GM18907 (cell line): ENCODE measurements at regions not wholly inside any gene's neighbourhood (a gene's known extent, or its start where the extent isn't known, plus 50 kb on each side); places are given as distances from the start of the nearest gene placed in this dataset.

Source experiments
- ATAC-seq: cut with Tn5 transposase; IDR thresholded peaks from one replicate; pipeline ENCODE4 v1.9.1; 2021; ENCODE audit warnings: mild to moderate bottlenecking, moderate library complexity; ENCODE audit not compliant: unreplicated experiment

DNA sequence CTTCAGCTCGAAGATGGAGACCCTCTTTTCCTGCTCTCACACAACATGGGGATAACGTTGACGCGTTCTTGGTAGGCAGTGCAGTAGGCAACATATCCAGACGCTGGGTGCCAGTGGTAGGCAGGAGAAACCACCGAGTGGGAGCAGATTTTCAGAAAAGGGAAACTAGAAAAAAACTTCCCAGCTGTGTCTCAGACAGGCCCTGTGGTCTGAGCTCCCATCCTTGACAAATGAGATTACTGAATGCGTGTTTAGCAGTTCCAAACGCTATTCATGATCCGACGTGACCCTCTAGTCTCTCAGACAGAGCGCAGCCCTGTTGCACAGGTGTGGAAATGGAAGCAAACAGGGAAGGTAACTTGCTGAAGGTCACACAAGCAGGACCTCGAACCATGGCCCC lies 83.9 kb upstream of the DUSP22 start:
- ATAC-seq: no peak

DNA sequence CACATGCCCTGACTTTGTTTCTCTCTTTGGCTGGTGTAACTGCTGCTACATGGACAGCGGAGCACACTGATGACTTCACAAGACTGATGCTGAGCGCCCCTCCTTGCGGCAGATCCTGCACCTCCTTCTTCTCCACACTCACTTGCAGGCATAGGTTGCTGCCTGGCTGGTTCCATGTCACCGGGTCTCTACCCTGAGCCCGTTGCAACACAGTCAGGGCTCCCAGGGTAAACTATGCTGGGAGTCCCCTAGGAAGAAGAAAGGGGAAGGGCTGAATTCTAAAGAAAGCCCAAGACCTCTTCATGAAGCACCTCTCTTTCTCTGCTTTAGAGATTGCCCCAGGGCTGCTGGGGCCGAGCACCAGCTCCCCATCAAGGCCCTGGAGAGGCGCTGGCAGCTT lies 83.3 kb upstream of the DUSP22 start:
- no peak for ATAC-seq

DNA sequence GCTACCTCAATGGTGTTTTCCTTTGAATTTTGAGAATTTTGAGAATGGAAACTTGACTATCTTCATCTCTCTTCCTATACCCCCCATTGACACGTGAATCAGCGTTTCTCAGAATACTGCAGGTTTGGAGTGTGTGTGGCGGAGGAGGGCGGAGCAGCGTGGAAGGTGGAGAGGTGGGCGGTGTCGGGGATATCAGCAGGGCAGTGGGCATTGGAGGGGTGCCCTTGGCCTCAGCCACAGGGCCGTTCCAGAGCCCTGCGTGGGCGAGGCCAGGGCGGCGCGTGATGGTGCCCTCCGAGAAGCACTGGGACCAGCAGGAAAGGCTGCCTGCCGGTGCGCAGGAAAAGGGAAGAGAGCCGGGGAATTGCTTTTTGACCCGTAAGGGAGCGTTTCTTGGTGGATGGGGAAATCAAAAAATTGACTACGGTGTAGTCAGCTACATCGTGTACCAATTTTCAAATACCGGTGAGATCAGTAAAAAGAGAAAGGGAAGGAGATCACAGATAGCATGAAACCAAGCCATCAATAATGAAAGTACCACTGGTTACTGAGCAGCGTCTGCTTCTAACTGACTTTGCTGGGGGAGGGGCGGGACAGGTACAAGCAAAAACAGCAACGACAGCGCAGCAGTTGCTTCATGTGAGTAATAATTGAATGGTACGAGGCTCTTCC lies 82.7 kb upstream of the DUSP22 start:
- peak; percentile 75 for ATAC-seq

DNA sequence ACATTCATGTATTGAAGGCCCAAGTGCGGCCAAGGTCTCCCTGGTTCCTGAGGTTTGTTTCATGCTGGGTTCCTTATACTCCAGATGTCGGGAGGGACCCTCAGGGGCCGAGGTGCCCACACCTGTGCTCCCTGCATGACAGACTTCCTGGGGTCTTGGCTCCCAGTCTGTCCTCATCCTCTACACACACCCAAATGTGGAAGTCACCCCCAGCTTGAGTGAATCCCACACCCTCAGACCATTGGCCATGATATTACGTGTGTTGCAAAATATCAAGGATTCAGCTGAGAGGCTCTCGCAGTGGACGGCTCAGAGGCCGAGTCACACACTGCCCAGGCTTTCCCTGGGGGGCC lies 82.2 kb upstream of the DUSP22 start:
- ATAC-seq: no peak

DNA sequence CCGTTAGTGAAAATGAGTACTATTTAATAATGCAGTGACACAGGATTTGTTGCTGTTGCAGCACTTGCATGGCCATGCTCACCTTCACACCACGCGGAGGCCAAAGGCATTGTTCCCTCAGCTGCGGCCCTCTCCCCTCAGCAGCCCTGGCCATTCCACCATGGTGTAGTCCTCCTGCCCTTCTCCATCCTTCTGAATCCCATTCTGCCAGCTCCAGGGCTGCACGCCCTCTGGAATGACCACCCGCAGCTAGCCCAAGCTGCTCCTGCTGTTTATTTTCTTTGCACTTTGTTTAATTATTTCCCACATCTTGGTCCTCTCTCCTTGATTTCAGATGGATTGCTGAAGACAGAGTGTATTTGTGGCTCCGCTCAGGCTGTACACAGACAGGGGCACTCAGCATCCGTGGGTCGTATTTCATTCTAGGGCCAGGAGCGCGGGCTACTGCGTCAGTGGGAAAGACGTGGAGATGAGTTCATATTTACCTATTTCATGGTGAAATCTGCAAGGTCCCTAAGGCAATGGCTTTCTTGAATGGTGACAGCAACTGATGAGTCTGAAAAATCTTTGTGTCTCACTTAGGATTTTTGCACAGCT lies 81.4 kb upstream of the DUSP22 start:
- ATAC-seq: no peak

DNA sequence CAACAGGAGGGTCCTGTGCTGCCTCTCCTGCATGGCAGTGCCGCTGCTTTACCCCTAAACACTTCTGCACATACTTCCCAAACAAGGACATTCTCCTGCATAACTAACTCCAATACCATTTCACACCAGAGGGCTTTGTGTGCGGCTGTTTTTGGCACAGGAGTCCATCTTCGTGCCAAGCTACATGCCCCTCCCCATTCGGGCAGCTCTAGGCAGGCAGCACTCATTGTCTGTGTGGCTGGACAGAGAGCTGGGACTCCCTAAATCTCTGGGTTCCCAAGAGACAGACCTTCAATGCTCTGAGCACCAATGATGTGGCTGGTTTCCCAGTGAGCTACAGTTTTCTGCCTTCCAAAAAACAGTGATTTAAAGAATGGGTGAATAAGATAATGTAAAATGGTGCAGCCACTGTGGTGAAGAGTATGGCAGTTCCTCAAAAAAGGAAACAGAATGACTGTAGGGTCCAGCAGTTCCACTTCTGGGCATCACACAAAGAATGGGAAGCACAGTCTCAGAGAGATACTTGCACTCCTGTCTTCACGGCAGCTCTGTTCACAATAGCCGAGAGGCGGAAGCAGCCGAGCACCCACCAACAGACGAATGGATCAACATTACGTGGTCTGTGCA lies 80.3 kb upstream of the DUSP22 start:
- no peak for ATAC-seq

DNA sequence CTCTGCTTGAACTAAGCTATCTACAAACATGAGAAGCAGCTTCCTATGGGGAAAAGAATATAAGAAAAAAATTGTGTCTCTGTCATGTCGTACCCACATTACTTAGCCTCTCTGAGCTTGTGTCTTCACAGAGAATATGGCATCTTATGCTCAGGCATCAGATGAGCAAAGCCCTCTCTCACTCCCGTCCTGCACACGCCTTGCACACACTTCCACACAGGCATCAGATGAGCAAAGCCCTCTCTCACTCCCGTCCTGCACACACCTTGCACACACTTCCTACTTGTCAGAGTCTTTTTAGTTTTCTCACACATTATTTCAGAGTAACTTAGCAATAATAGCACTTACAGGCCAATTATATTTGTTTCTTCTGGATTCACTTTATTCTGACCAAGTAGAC lies 79.0 kb upstream of the DUSP22 start:
- no peak for ATAC-seq

DNA sequence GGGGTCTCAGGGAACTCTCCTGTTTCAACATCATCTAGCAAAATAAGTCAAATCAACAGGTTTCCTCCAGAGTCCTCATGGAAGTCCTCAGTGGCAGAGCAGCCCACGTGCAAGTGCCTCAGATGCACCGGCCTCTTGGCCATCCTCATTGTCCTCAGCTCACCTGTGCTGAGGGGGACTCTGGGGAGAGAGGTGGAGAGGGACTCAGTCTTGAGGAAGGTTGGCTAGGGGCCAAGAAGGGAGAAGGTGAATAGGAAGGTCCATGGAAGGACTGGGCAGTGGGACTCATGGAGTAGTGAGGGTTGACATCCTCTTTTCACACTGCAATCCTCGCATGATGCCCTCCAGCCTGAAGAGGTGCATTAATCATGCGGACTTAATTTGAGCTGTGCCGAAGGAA lies 77.9 kb upstream of the DUSP22 start:
- ATAC-seq: no peak

DNA sequence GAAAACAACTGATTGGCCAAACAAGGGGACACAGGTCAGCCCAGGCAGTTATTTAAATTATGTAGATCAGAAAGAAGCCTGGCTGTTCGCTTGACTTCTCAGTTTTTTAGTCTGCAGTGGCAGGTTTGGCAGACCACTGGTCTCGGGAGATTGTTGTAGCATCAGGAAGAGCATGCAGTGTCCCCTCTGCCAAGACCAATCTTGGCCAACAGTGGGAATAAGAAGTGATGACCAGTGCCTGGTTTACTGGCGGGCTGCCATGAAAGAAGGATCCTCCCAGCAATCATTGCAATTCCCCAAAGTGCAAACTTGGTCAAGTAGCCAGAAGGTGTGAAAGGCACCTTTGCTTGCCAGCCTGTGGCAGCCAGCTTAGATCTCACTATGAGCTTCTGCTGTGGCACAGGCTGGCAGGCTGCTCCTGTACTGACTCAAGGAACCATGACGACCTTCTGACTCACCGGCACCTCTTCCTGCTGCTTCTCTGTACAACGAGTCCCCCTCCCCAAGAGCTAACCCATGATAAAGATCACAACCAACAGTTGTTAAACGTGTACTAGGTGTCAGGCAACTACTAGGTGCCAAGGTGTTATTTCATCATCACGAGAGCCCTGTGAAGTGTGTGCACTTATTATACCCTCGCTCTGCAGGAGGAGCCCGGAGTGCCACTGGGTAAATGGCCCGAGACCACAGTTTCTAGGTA lies 76.8 kb upstream of the DUSP22 start:
- no peak for ATAC-seq

DNA sequence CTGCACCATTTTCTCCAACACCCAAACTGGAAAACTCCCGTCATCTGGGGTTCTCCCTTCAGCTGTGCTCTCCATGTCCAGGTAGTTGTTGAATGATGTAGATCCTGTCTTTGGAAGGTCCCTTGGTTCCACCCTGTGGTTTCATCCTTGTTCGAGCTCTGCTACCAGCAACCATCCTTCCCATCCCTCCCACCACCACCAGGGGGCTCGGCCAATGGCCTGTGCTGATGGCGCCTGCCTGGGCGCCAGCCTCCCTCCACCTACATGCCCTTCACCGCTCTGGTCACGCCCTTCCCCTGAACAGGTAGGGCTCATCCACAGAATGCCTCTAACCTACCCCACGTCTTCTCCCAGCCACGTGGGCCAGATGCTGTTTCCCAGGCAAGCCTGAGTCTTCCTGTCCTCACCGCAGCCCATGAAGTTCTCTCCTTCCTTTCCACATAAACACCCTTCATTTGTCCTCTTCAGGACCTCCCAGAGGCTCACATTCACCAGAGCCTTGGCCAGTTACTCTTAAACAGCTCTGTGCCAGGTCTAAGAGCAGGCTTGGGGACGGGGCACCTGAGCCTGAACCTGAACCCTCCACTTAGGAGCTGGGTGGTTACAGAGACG lies 75.1 kb upstream of the DUSP22 start:
- no peak for ATAC-seq

DNA sequence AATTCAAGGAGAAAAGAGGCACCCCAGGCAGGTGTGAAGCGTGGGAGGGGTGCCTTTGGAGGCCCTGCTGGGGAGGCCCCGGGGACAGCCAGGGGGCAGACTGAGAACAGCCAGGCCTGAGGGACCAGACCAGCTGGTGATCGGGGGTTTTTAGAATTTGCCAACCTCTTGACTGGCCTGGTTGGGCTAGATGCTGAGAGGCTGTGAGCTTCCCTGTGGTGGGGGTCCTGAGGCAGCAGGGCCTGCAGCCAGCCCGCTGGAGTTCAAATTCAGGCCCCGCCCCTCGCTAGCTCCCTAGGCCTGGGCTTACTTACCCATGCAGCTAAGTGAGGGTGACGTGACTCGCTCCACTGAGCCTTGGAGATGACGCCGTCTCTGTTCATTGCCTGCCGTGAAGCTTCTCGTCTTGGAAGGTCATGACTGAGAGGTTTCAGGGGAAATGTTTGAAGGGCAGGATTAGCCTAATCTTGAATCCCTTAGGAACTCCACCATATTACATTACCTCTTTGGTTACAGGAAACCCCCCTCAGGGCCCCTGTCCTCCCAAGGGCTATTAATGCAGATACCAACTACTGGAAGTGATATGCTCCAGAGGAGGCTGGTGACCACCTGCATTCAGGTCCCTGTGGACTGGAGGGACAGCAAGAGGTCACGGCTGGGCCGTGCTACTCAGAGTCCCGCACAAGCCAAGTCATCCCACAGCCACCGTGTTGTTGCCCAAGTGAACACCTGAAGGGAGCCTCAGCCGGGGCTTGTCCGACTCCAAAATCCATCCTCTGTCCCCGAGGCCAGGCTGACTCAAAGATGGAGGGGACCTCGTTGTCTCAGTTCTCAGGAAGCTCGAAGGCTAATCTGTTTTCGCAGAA lies 73.9 kb upstream of the DUSP22 start:
- ATAC-seq: peak; percentile 45

DNA sequence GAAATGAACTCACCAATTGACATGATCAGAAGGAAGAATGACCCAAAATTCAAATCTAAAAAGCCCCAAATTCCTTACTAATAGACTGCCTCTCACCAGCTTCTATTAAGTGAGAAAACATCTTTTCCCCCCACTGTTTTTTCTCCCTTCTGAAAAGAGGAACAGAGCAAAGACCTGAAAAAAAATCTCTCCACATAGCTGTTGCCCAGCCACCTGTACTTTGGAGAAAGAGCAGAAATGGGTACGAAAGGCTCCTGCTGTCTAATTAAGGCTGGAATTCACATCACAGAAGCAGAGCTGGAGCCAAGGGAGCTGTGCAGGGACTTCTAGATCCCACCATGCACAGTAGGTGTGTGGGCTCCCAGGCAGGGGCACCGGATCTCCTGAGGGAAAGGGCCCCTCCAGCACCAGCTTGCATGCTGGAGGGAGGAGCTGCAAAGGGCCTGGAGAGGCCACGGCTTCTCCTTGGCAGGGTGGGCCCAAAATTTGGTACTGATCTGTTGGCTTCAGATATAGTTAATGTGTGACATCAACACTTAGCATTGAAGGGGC lies 73.2 kb upstream of the DUSP22 start:
- no peak for ATAC-seq

DNA sequence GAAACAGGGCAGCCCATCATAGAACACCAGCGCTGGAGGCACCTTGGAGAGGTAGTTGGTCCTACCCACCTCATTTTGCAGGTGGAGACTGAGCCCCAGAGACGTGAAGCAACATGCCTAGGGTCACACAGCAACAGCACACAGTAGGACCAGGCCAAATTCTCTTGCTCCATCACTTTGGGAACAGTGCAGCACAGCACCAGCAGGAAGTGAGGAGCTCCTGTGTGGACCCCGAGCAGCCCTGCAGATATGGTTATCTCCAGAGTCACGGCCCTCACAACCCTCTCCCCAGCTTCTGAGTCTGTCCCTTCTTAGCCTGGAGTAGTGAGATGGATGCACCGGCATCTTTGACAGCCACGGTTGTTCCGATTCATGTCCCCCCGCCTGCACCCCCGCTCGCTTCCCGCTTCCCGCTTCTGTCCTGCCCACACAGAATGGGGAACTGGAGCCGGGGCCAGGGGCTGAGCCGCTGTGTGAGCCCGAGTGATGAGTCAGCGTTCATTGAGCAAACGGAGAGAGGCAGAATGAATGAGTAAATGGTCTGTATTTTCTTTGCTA lies 72.6 kb upstream of the DUSP22 start:
- no peak for ATAC-seq

DNA sequence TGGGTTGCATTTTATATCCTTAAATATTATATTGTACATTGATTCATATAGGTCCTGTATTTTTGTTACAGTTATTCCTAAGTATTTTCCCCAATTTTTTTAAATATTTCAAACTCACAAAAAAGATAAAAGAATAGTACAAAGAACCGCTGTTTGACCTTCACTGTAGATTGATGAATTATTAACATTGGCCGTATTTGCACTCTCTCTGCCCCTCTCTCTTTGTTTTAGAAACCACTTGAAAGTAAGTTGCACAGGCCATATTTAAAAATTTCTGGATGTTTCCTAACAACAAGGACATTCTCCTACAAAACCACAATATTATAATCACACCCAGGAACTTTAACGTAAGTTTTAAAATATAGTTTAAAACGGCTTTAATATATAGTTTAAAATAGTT lies 72.0 kb upstream of the DUSP22 start:
- ATAC-seq: no peak

DNA sequence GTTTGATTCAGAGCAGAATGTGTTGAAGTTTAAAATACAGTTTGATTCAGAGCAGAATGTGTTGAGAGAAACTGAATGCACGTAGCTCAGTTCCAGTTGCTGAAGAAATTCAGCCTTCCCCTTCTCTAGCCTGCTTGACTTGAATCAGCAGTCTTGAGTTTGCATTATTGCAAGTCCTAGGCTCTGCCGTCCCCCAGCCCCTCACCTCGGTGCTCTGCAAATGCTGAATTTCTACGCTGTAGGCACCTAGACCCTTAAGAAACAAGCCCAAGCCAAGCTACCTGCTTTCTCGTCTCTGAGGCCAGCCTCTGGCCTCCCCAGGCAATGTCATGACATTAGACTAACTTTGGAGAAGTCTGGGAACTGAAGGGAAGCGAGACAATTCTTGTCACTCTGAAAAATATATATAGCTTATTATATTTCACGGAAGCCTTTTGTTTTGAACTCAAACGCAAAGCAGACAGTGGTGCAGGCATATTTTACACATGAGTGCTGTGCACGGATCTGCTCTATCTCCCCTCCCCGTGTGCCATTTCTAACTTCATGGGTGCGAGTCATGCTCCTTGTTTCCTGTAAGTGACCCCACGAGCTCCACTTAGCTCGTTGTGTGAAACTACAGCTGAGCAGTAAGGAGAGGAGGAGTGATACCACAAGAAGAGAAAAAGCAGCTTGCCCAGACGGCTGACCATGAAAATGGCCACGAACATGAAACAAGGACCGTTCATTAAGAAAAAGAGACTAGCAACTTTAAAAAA lies 71.4 kb upstream of the DUSP22 start:
- no peak for ATAC-seq

DNA sequence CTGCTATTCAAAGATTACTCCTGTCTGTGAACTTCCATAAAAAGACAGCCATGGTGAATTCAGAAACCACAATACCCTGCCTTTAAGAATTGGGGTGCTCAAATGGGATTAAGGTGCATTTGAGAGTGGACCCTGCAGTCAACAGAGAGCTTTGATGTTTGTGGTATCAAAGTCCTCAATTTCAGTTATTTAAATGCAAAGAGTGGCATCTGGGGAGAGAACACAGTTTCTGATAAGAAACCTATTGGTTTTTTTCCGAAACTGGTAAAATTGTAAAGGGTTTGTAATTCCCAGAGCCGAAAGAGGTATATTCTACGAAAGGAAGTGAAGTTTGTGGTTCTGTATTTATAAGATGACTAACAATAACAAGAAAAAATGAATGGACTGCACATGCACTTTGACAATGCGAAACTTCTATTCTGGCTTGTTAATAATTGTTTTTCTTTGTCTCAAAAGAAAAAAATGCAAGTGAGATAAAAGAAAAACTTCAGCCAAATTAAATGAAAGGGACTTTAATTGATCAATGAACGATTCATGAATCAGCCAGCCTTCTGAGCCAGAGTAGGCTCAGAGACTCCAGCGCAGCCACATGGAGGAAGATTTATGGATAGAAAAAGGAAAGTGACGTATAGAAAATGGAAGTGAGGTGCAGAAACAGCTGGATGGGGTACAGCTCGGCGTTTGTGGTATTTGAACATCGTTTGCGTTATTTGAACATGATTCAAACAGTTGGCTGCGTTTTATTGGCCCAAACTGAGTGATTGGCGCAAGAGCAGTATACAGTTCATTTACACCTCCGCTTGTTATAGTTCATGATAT lies 70.5 kb upstream of the DUSP22 start:
- peak; percentile 13 for ATAC-seq

DNA sequence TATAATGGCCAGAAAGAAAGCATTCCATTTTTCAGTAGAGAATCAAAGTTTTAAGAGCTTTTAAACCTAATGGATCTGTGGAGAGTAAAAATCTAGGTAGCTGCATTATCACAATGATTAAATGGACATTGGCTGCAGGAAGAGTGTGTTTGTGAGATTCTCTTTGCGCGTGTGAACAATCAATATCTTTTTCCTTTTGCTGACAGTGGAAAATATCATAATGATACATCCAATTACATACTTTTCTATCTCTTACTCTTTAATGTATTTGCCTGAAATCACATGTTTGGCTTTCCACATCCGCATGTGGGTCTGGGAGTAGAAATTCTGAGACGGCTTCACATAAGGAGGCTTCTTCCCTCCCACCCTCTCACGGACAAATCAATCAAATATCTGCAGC lies 69.8 kb upstream of the DUSP22 start:
- no peak for ATAC-seq

DNA sequence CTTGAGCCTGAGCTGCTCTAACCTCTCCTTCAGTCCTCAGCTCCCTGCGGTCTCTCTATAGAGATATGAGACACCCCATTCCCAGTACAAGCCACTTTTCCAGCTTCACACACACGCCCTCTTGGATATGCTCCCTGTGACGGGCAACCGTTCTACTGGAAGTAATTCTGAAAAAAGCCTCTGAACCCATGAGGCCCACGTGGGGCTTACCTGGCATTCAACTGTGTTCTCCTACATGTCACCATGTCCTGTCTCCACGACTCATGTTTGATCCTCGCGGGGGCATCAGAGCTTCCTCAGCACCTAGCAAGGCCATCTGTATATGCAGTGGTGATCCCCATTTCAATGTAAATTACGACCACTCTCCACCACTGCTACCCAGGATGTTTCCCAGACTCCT lies 69.2 kb upstream of the DUSP22 start:
- no peak for ATAC-seq

DNA sequence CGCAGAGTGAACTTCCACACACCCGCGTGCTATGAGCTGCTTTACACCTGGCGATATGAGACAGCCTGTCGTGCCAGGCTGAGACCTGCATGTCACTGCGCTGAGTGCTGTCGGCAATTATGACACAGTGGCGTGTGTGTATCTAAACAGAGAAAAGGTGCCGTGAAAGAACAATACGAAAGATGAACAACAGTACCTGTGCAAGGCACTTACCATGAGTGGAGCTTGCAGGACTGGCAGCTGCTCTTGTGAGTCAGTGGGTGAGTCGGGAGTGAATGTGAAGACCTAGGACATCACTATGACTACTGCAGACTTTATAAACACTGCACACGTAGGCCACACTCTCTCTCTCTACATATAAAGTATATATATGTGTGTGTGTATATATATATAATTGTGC lies 68.5 kb upstream of the DUSP22 start:
- ATAC-seq: no peak
